ENCODE measurements at regions not wholly inside any gene's neighbourhood (a gene's known extent, or its start where the extent isn't known, plus 50 kb on each side); places are given as distances from the start of the nearest gene placed in this dataset.

DNA sequence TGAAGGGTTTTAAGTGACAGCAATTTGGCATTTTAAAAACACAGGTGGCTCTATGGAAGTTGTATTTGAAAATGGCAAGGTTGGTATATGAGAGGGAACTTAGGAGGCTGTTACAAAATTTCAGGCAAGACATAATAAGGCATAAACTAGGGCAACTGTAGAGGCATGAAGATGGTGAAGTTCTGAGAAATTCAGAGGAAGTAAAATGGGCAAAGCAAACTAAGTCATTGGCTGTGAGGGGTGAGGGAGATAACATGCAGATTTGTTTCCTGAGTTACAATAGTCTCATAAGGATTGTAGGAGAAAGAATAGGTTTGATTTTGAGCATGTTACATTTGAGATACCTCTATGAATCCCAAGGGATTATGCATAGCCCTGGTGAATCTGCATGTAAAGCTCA is 302.9 kb upstream of the ARHGEF26 start:
- no peak for TF ChIP-seq EZH2 (IDR thresholded peaks at IDR 0.05)
- no peak for TF ChIP-seq POLR2AphosphoS5 (IDR thresholded peaks at IDR 0.05; ENCODE audit: borderline replicate concordance, low read depth, low read length)

All from SK-N-MC (cell line).